ENCODE measurements at regions not wholly inside any gene's neighbourhood (a gene's known extent, or its start where the extent isn't known, plus 50 kb on each side); places are given as distances from the start of the nearest gene placed in this dataset.

GRCh38 chr9:551986-552929 lies 289.2 kb upstream of the DMRT1 start:
- DNase-seq = no peak

- DNase-seq = no peak
These were observed 286.0 kb upstream of the DMRT1 start for GRCh38 chr9:555493-555892.

- DNase-seq = no peak
These were observed 285.3 kb upstream of the DMRT1 start for GRCh38 chr9:556199-556598.

GRCh38 chr9:556675-557074 lies 284.8 kb upstream of the DMRT1 start:
- no peak for DNase-seq

- no peak for DNase-seq
These were observed 283.8 kb upstream of the DMRT1 start for GRCh38 chr9:557601-558201.

GRCh38 chr9:561427-561826 lies 280.1 kb upstream of the DMRT1 start:
- DNase-seq = no peak

- no peak for DNase-seq
These were observed 278.3 kb upstream of the DMRT1 start for GRCh38 chr9:563200-563599.

- no peak for DNase-seq
These were observed 276.0 kb upstream of the DMRT1 start for GRCh38 chr9:565528-565927.

GRCh38 chr9:567128-567746 lies 274.3 kb upstream of the DMRT1 start:
- peak; percentile 1 for DNase-seq

GRCh38 chr9:567747-568305 lies 273.7 kb upstream of the DMRT1 start:
- DNase-seq = no peak

- no peak for DNase-seq
These were observed 272.2 kb upstream of the DMRT1 start for GRCh38 chr9:569296-569695.

- no peak for DNase-seq
These were observed 271.3 kb upstream of the DMRT1 start for GRCh38 chr9:570187-570586.

- DNase-seq = no peak
These were observed 270.4 kb upstream of the DMRT1 start for GRCh38 chr9:571066-571465.

- DNase-seq = no peak
These were observed 269.8 kb upstream of the DMRT1 start for GRCh38 chr9:571741-572140.

- DNase-seq = no peak
These were observed 267.6 kb upstream of the DMRT1 start for GRCh38 chr9:573691-574410.

GRCh38 chr9:575139-575538 lies 266.4 kb upstream of the DMRT1 start:
- DNase-seq = no peak

GRCh38 chr9:580652-581342 lies 260.7 kb upstream of the DMRT1 start:
- no peak for DNase-seq

- DNase-seq = peak; percentile 8
These were observed 259.6 kb upstream of the DMRT1 start for GRCh38 chr9:581673-582497.

GRCh38 chr9:582775-583174 lies 258.7 kb upstream of the DMRT1 start:
- no peak for DNase-seq

GRCh38 chr9:587527-587926 lies 254.0 kb upstream of the DMRT1 start:
- DNase-seq = no peak

GRCh38 chr9:588981-589380 lies 252.5 kb upstream of the DMRT1 start:
- no peak for DNase-seq
